MM.1S (cell line): ENCODE measurements at regions not wholly inside any gene's neighbourhood (a gene's known extent, or its start where the extent isn't known, plus 50 kb on each side); places are given as distances from the start of the nearest gene placed in this dataset.

Experiments used
- EZH2 ChIP-seq: fragments of 300-600 bp; sonication (generic); optimal IDR thresholded peaks from 2 replicates; pipeline ENCODE3; 2017; ENCODE audit warnings: low read depth, mild to moderate bottlenecking, antibody characterized with exemption, low read length, mixed read lengths
- TF ChIP-seq, protein P1 (sequence below): fragments of 300-600 bp; sonication (generic); IDR thresholded peaks from 2 replicates; pipeline ENCODE4 v1.5.1; 2016; ENCODE audit warnings: antibody characterized with exemption, low read length, mixed read lengths

GRCh38 chr14:53810221-53810620 lies 146.4 kb downstream of the BMP4 start:
- TF ChIP-seq, protein P1, sequence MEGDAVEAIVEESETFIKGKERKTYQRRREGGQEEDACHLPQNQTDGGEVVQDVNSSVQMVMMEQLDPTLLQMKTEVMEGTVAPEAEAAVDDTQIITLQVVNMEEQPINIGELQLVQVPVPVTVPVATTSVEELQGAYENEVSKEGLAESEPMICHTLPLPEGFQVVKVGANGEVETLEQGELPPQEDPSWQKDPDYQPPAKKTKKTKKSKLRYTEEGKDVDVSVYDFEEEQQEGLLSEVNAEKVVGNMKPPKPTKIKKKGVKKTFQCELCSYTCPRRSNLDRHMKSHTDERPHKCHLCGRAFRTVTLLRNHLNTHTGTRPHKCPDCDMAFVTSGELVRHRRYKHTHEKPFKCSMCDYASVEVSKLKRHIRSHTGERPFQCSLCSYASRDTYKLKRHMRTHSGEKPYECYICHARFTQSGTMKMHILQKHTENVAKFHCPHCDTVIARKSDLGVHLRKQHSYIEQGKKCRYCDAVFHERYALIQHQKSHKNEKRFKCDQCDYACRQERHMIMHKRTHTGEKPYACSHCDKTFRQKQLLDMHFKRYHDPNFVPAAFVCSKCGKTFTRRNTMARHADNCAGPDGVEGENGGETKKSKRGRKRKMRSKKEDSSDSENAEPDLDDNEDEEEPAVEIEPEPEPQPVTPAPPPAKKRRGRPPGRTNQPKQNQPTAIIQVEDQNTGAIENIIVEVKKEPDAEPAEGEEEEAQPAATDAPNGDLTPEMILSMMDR: no peak
- no peak for TF ChIP-seq EZH2
